Transverse colon (tissue), 4 donors: ENCODE measurements at regions not wholly inside any gene's neighbourhood (a gene's known extent, or its start where the extent isn't known, plus 50 kb on each side); places are given as distances from the start of the nearest gene placed in this dataset.

Experiments used
- CTCF ChIP-seq, 5 experiments: fragments of 200-600 bp in 3 of 5; fragments of 450-650 bp in 2 of 5; sonication (generic) in 3 of 5; IDR thresholded peaks; 1 replicate in 2 of 5; 2 replicates in 3 of 5; pipeline ENCODE4 v1.5.1; 2016 to 2017; ENCODE audit warnings: antibody characterized with exemption in 5 of 5, inconsistent platforms in 3 of 5, mild to moderate bottlenecking in 2 of 5, moderate library complexity in 1 of 5
- EP300 ChIP-seq: sonication (generic); formaldehyde crosslinking; IDR thresholded peaks from one replicate; pipeline ENCODE4 v1.6.1; 2017; ENCODE audit warnings: antibody characterized with exemption, low read depth
- POLR2A ChIP-seq: fragments of 450-650 bp; IDR thresholded peaks from one replicate; pipeline ENCODE4 v1.6.1; 2016; ENCODE audit warnings: antibody characterized with exemption, mild to moderate bottlenecking, moderate library complexity
- POLR2AphosphoS5 ChIP-seq, 3 donors: sonication (generic); formaldehyde crosslinking; IDR thresholded peaks; one replicate each; pipeline ENCODE4 v1.6.1; 2016; ENCODE audit warnings: antibody characterized with exemption in 3 of 3

GRCh38 chr6:19375613-19376012 is 461.6 kb upstream of the ID4 start:
- TF ChIP-seq CTCF (IDR thresholded peaks at IDR 0.05) (no peak), POLR2A (no peak), POLR2AphosphoS5 (IDR thresholded peaks at IDR 0.05) (no peak), EP300 (no peak)
